ENCODE measurements at regions not wholly inside any gene's neighbourhood (a gene's known extent, or its start where the extent isn't known, plus 50 kb on each side); places are given as distances from the start of the nearest gene placed in this dataset.

GRCh38 chr11:41868606-41869005, 409.2 kb upstream of the LRRC4C start:
- FAIRE-seq: no peak

- no peak for FAIRE-seq
Observed at GRCh38 chr11:41872426-41872825, 413.0 kb upstream of the LRRC4C start.

- FAIRE-seq: no peak
Observed at GRCh38 chr11:41872870-41873269, 413.4 kb upstream of the LRRC4C start.

GRCh38 chr11:41878095-41878494, 418.6 kb upstream of the LRRC4C start:
- no peak for FAIRE-seq

- no peak for FAIRE-seq
Observed at GRCh38 chr11:41879214-41879613, 419.8 kb upstream of the LRRC4C start.

GRCh38 chr11:41895081-41895480, 435.6 kb upstream of the LRRC4C start:
- no peak for FAIRE-seq

- no peak for FAIRE-seq
Observed at GRCh38 chr11:41897991-41898390, 438.5 kb upstream of the LRRC4C start.

- FAIRE-seq: no peak
Observed at GRCh38 chr11:41917900-41918299, 458.4 kb upstream of the LRRC4C start.

- FAIRE-seq: no peak
Observed at GRCh38 chr11:41920374-41920773, 460.9 kb upstream of the LRRC4C start.

- FAIRE-seq: no peak
Observed at GRCh38 chr11:41921746-41922390, 462.4 kb upstream of the LRRC4C start.

- no peak for FAIRE-seq
Observed at GRCh38 chr11:41926339-41926738, 466.9 kb upstream of the LRRC4C start.

GRCh38 chr11:41935241-41935640, 475.8 kb upstream of the LRRC4C start:
- FAIRE-seq: no peak

GRCh38 chr11:41935795-41936194, 476.3 kb upstream of the LRRC4C start:
- no peak for FAIRE-seq

GRCh38 chr11:41943656-41944055, 484.2 kb upstream of the LRRC4C start:
- no peak for FAIRE-seq

GRCh38 chr11:41947392-41947791, 487.9 kb upstream of the LRRC4C start:
- no peak for FAIRE-seq

GRCh38 chr11:41950470-41951143, 491.2 kb upstream of the LRRC4C start:
- FAIRE-seq: no peak

GRCh38 chr11:41954034-41954433, 494.6 kb upstream of the LRRC4C start:
- FAIRE-seq: no peak

GRCh38 chr11:41955066-41955465, 495.6 kb upstream of the LRRC4C start:
- FAIRE-seq: no peak

GRCh38 chr11:41955635-41956400, 496.4 kb upstream of the LRRC4C start:
- no peak for FAIRE-seq

- FAIRE-seq: no peak
Observed at GRCh38 chr11:41963406-41963805, 504.0 kb upstream of the LRRC4C start.

GRCh38 chr11:41970681-41971080, 511.2 kb upstream of the LRRC4C start:
- no peak for FAIRE-seq

- FAIRE-seq: no peak
Observed at GRCh38 chr11:41971592-41971991, 512.1 kb upstream of the LRRC4C start.

GRCh38 chr11:41978945-41979344, 519.5 kb upstream of the LRRC4C start:
- FAIRE-seq: no peak

GRCh38 chr11:41980741-41981140, 521.3 kb upstream of the LRRC4C start:
- FAIRE-seq: no peak
